GM21723 (cell line): ENCODE measurements at regions not wholly inside any gene's neighbourhood (a gene's known extent, or its start where the extent isn't known, plus 50 kb on each side); places are given as distances from the start of the nearest gene placed in this dataset.
"Not testable (repeated sequence)": the region's sequence is repeated elsewhere in the genome, so short reads cannot be mapped to it uniquely, and the experiment has no call there.

ENCODE experiments used
- ATAC-seq: cut with Tn5 transposase; IDR thresholded peaks from one replicate; pipeline ENCODE4 v1.9.1; 2021; ENCODE audit warnings: mild to moderate bottlenecking, moderate library complexity; ENCODE audit not compliant: unreplicated experiment

- no peak for ATAC-seq
Observed at GRCh38 chr14:40414386-40414785, 982.2 kb upstream of the FBXO33 start.

- no peak for ATAC-seq
Observed at GRCh38 chr14:40413136-40413535, 980.9 kb upstream of the FBXO33 start.

- ATAC-seq = no peak
Observed at GRCh38 chr14:40410708-40411107, 978.5 kb upstream of the FBXO33 start.

GRCh38 chr14:40402957-40403356 lies 970.7 kb upstream of the FBXO33 start:
- ATAC-seq = no peak

GRCh38 chr14:40398981-40399380 lies 966.7 kb upstream of the FBXO33 start:
- ATAC-seq = no peak

- no peak for ATAC-seq
Observed at GRCh38 chr14:40394634-40395340, 962.6 kb upstream of the FBXO33 start.

- no peak for ATAC-seq
Observed at GRCh38 chr14:40393143-40393542, 960.9 kb upstream of the FBXO33 start.

- ATAC-seq = no peak
Observed at GRCh38 chr14:40386433-40386832, 954.2 kb upstream of the FBXO33 start.

- no peak for ATAC-seq
Observed at GRCh38 chr14:40374221-40374620, 942.0 kb upstream of the FBXO33 start.

GRCh38 chr14:40371011-40371410 lies 938.8 kb upstream of the FBXO33 start:
- no peak for ATAC-seq

GRCh38 chr14:40368314-40368713 lies 936.1 kb upstream of the FBXO33 start:
- no peak for ATAC-seq

GRCh38 chr14:40367717-40368116 lies 935.5 kb upstream of the FBXO33 start:
- no peak for ATAC-seq

- no peak for ATAC-seq
Observed at GRCh38 chr14:40365305-40365704, 933.1 kb upstream of the FBXO33 start.

- no peak for ATAC-seq
Observed at GRCh38 chr14:40362856-40363255, 930.6 kb upstream of the FBXO33 start.

GRCh38 chr14:40354754-40355153 lies 922.5 kb upstream of the FBXO33 start:
- ATAC-seq = no peak

GRCh38 chr14:40348104-40348503 lies 915.9 kb upstream of the FBXO33 start:
- not testable (repeated sequence) for ATAC-seq

- no peak for ATAC-seq
Observed at GRCh38 chr14:40347675-40348074, 915.4 kb upstream of the FBXO33 start.

GRCh38 chr14:40346275-40346674 lies 914.0 kb upstream of the FBXO33 start:
- ATAC-seq = no peak

- no peak for ATAC-seq
Observed at GRCh38 chr14:40345334-40345733, 913.1 kb upstream of the FBXO33 start.

- ATAC-seq = no peak
Observed at GRCh38 chr14:40340708-40341107, 908.5 kb upstream of the FBXO33 start.

GRCh38 chr14:40336846-40337245 lies 904.6 kb upstream of the FBXO33 start:
- no peak for ATAC-seq

GRCh38 chr14:40326519-40326918 lies 894.3 kb upstream of the FBXO33 start:
- ATAC-seq = not testable (repeated sequence)

GRCh38 chr14:40318211-40318719 lies 886.0 kb upstream of the FBXO33 start:
- ATAC-seq = no peak
